Ectodermal cell (in vitro differentiated cells): ENCODE measurements at regions not wholly inside any gene's neighbourhood (a gene's known extent, or its start where the extent isn't known, plus 50 kb on each side); places are given as distances from the start of the nearest gene placed in this dataset.

Source experiments
- H3K27ac ChIP-seq: 2 replicates; pipeline ENCODE4 v1.7.0; 2013; ENCODE audit warnings: mild to moderate bottlenecking, low read depth, low read length; ENCODE audit not compliant: insufficient read depth, poor library complexity, severe bottlenecking
- H3K27me3 ChIP-seq: 2 replicates; pipeline ENCODE4 v1.7.0; 2013; ENCODE audit warnings: mild to moderate bottlenecking, low read length; ENCODE audit not compliant: insufficient read depth, control insufficient read depth, poor library complexity, severe bottlenecking
- H3K36me3 ChIP-seq: one replicate; pipeline ENCODE4 v1.7.0; 2013; ENCODE audit warnings: low read length; ENCODE audit not compliant: control insufficient read depth, insufficient read depth
- H3K4me1 ChIP-seq: one replicate; pipeline ENCODE4 v1.7.0; 2013; ENCODE audit warnings: low read length; ENCODE audit not compliant: control insufficient read depth, insufficient read depth
- H3K4me3 ChIP-seq: 2 replicates; pipeline ENCODE4 v1.7.0; 2013; ENCODE audit warnings: low read depth, low read length, control low read depth; ENCODE audit not compliant: insufficient read depth
- H3K9me3 ChIP-seq: 2 replicates; pipeline ENCODE4 v1.7.0; 2013; ENCODE audit warnings: mild to moderate bottlenecking, low read length, moderate library complexity; ENCODE audit not compliant: control insufficient read depth
- WGBS, 2 experiments: methylation state at CpG; one replicate each; pipeline ENCODE4 v1.1.7; 2013; ENCODE audit warnings: missing lambda C conversion rate in 2 of 2; 5-methylcytosine and 5-hydroxymethylcytosine counted together

GRCh38 chr7:42743077-42743858, 168.6 kb downstream of the C7orf25 start:
- H3K27ac ChIP-seq: no peak overlapping the region
- H3K4me3 ChIP-seq: no peak overlapping the region

DNA sequence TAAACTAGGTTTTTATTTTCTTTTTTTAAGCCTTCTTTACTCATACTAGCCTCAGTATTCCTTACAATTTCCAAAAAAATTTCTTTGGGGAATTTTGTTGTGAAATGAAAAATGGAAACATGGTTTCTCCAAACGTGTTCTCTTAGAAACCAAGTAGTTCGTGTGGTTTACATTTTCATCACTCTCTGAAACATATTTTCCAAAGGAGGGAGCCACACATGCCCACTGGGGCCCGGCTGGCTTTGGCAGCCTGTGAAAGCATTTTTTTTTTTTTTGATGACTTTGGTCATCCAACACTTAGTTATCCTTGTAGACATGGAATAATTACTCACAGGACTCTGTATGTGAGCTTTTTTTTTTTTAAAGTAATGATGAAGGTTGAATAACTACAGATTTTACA, 169.6 kb downstream of the C7orf25 start:
- 55 to 61% methylated on average over 3 of the region's 3 CpGs for WGBS, 2 experiments
- Histone ChIP-seq H3K36me3 (no peaks in the 10 kb centered on the region), H3K27ac (no peak overlapping the region), H3K4me3 (no peak overlapping the region), H3K27me3 (no peaks in the 10 kb centered on the region), H3K9me3 (no peaks in the 10 kb centered on the region), H3K4me1 (no peaks in the 10 kb centered on the region)

More at GRCh38 chr7:42743077-42743858, 168.6 kb downstream of the C7orf25 start:
- Histone ChIP-seq H3K9me3 (no peaks in the 10 kb centered on the region), H3K4me1 (no peaks in the 10 kb centered on the region), H3K36me3 (no peaks in the 10 kb centered on the region), H3K27me3 (no peaks in the 10 kb centered on the region)
- WGBS, 2 experiments: 64 to 69% methylated on average over 1 of the region's 2 CpGs

DNA sequence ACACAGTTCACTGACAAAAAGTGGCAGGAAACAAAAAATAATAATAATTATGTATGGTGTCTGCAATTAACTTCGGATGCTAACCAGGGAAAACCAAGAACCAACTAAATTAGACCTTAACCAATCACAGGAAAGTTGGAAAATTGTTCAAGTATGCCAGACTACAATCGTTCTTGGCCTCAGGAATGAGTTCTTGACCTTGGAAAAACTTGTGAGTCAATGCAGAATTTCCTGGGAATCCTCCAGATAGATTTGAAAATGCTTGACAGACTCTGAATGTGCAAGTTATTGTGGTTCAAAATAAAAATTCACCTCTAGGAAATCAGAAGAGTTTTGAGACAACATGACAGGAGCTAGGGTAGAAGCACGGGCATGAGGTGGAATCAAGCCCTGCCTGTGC, 171.5 kb downstream of the C7orf25 start:
- WGBS, 2 experiments: 93 to 94% methylated on average over 3 of the region's 3 CpGs
- Histone ChIP-seq H3K9me3 (no peaks in the 10 kb centered on the region), H3K27me3 (no peaks in the 10 kb centered on the region)

DNA sequence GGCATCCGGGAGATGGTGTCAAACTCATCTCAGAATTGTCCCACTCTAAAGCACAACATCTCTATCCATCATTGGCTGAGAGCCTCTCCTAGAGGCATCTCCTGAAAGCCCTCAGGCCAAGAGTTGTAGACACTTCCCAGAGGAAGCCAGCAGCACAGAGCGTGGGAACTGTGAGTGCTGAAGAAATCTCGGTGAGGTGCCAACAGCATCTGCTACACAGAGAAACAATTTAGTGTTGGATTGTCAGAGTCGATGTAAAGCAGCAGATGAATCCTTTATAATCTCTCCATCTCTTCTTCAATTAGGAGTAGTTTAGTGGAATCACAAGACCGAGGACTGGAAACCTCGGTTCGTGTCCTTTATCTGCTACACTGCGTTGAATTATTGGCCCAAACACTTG, 172.2 kb downstream of the C7orf25 start:
- no peaks in the 10 kb centered on the region for H3K36me3 ChIP-seq
- H3K4me1 ChIP-seq: no peaks in the 10 kb centered on the region
- H3K27ac ChIP-seq: no peak overlapping the region
- WGBS, 2 experiments: 92 to 96% methylated on average over 8 of the region's 8 CpGs
- no peak overlapping the region for H3K4me3 ChIP-seq
- H3K27me3 ChIP-seq: no peaks in the 10 kb centered on the region
- H3K9me3 ChIP-seq: no peaks in the 10 kb centered on the region

More for the DNA sequence above, 171.5 kb downstream of the C7orf25 start:
- Histone ChIP-seq H3K27ac (no peak overlapping the region), H3K36me3 (no peaks in the 10 kb centered on the region), H3K4me3 (no peak overlapping the region), H3K4me1 (no peaks in the 10 kb centered on the region)

GRCh38 chr7:42736931-42737330, 174.9 kb downstream of the C7orf25 start:
- H3K36me3 ChIP-seq: no peaks in the 10 kb centered on the region

GRCh38 chr7:42735081-42735480, 176.8 kb downstream of the C7orf25 start:
- H3K27me3 ChIP-seq: no peaks in the 10 kb centered on the region
- no peaks in the 10 kb centered on the region for H3K4me1 ChIP-seq
- no peak overlapping the region for H3K4me3 ChIP-seq
- no peaks in the 10 kb centered on the region for H3K36me3 ChIP-seq
- H3K27ac ChIP-seq: no peak overlapping the region
- no peaks in the 10 kb centered on the region for H3K9me3 ChIP-seq
- 91 to 93% methylated on average over 2 of the region's 2 CpGs for WGBS, 2 experiments

More at GRCh38 chr7:42736931-42737330, 174.9 kb downstream of the C7orf25 start:
- H3K4me1 ChIP-seq: no peaks in the 10 kb centered on the region
- H3K27me3 ChIP-seq: no peaks in the 10 kb centered on the region
- no peaks in the 10 kb centered on the region for H3K9me3 ChIP-seq
- H3K4me3 ChIP-seq: no peak overlapping the region
- WGBS, 2 experiments: 69 to 100% methylated on average over 1 of the region's 1 CpG
- H3K27ac ChIP-seq: no peak overlapping the region

DNA sequence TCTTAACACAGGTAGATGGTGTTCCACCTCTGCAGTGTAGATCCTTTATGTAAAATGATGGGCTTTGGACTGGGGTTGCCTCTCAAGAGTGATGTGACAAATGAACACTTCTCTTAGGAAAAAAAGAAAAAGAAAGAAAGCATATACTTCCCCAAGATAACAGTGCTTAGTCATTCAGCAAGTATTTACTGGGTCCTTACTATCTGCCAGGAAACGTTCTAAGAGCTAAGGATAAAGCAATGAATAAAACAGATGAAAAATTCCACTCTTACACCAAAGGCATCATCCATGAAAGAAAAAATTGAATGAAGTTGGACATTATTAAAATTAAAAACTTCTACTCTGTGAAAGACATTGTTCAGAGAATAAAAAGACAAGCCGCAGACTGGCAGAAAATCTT, 177.3 kb downstream of the C7orf25 start:
- no peaks in the 10 kb centered on the region for H3K27me3 ChIP-seq
- H3K36me3 ChIP-seq: no peaks in the 10 kb centered on the region
- no peaks in the 10 kb centered on the region for H3K4me1 ChIP-seq
- H3K9me3 ChIP-seq: no peaks in the 10 kb centered on the region
- no peak overlapping the region for H3K27ac ChIP-seq
- no peak overlapping the region for H3K4me3 ChIP-seq
- WGBS, 2 experiments: 90 to 100% methylated on average over 1 to 2 of the region's 2 CpGs

GRCh38 chr7:42733040-42733439, 178.8 kb downstream of the C7orf25 start:
- H3K9me3 ChIP-seq: no peaks in the 10 kb centered on the region
- no peak overlapping the region for H3K27ac ChIP-seq
- no peaks in the 10 kb centered on the region for H3K4me1 ChIP-seq
- no peaks in the 10 kb centered on the region for H3K36me3 ChIP-seq
- 90 to 91% methylated on average over 5 of the region's 5 CpGs for WGBS, 2 experiments
- H3K4me3 ChIP-seq: no peak overlapping the region
- H3K27me3 ChIP-seq: no peaks in the 10 kb centered on the region

- Histone ChIP-seq H3K4me1 (no peaks in the 10 kb centered on the region), H3K9me3 (no peaks in the 10 kb centered on the region), H3K27me3 (no peaks in the 10 kb centered on the region), H3K36me3 (no peaks in the 10 kb centered on the region), H3K27ac (no peak overlapping the region), H3K4me3 (no peak overlapping the region)
- WGBS, 2 experiments: 100% methylated on average over 1 of the region's 1 CpG; no CpG with 5 or more reads in 1 of the 2 experiments
Measured at GRCh38 chr7:42730586-42730985, 181.3 kb downstream of the C7orf25 start.

- no peaks in the 10 kb centered on the region for H3K9me3 ChIP-seq
- H3K36me3 ChIP-seq: no peaks in the 10 kb centered on the region
- H3K4me3 ChIP-seq: no peak overlapping the region
- H3K27ac ChIP-seq: no peak overlapping the region
- no peaks in the 10 kb centered on the region for H3K4me1 ChIP-seq
- H3K27me3 ChIP-seq: no peaks in the 10 kb centered on the region
Measured at GRCh38 chr7:42729053-42729765, 182.7 kb downstream of the C7orf25 start.
